ENCODE measurements at regions not wholly inside any gene's neighbourhood (a gene's known extent, or its start where the extent isn't known, plus 50 kb on each side); places are given as distances from the start of the nearest gene placed in this dataset.
"Not testable (repeated sequence)": the region's sequence is repeated elsewhere in the genome, so short reads cannot be mapped to it uniquely, and the experiment has no call there.

- DNase-seq (ENCODE audit: low read depth): no peak
These were observed 393.9 kb upstream of the RGS6 start for GRCh38 chr14:71538288-71538687.

- DNase-seq (ENCODE audit: low read depth): peak; percentile 86
These were observed 393.1 kb upstream of the RGS6 start for GRCh38 chr14:71538938-71539649.

GRCh38 chr14:71539650-71540285 is 392.5 kb upstream of the RGS6 start:
- DNase-seq (ENCODE audit: low read depth): no peak

- no peak for DNase-seq (ENCODE audit: low read depth)
These were observed 391.0 kb upstream of the RGS6 start for GRCh38 chr14:71541271-71541670.

- DNase-seq (ENCODE audit: low read depth): no peak
These were observed 390.1 kb upstream of the RGS6 start for GRCh38 chr14:71541973-71542690.

- no peak for DNase-seq (ENCODE audit: low read depth)
These were observed 382.7 kb upstream of the RGS6 start for GRCh38 chr14:71549421-71550050.

GRCh38 chr14:71550367-71550766 is 381.9 kb upstream of the RGS6 start:
- no peak for DNase-seq (ENCODE audit: low read depth)

- DNase-seq (ENCODE audit: low read depth): peak; percentile 57
These were observed 380.8 kb upstream of the RGS6 start for GRCh38 chr14:71551291-71551950.

- no peak for DNase-seq (ENCODE audit: low read depth)
These were observed 379.4 kb upstream of the RGS6 start for GRCh38 chr14:71552809-71553208.

- DNase-seq (ENCODE audit: low read depth): no peak
These were observed 378.4 kb upstream of the RGS6 start for GRCh38 chr14:71553779-71554178.

GRCh38 chr14:71554323-71554722 is 377.9 kb upstream of the RGS6 start:
- no peak for DNase-seq (ENCODE audit: low read depth)

GRCh38 chr14:71554959-71555612 is 377.1 kb upstream of the RGS6 start:
- DNase-seq (ENCODE audit: low read depth): no peak

GRCh38 chr14:71555654-71556559 is 376.3 kb upstream of the RGS6 start:
- DNase-seq (ENCODE audit: low read depth): peak; percentile 13

- no peak for DNase-seq (ENCODE audit: low read depth)
These were observed 375.5 kb upstream of the RGS6 start for GRCh38 chr14:71556730-71557129.

- DNase-seq (ENCODE audit: low read depth): no peak
These were observed 374.9 kb upstream of the RGS6 start for GRCh38 chr14:71557351-71557750.

- not testable (repeated sequence) for DNase-seq (ENCODE audit: low read depth)
These were observed 373.3 kb upstream of the RGS6 start for GRCh38 chr14:71558943-71559342.

GRCh38 chr14:71560751-71561150 is 371.5 kb upstream of the RGS6 start:
- DNase-seq (ENCODE audit: low read depth): no peak

- DNase-seq (ENCODE audit: low read depth): no peak
These were observed 368.6 kb upstream of the RGS6 start for GRCh38 chr14:71563492-71564153.

- DNase-seq (ENCODE audit: low read depth): no peak
These were observed 366.0 kb upstream of the RGS6 start for GRCh38 chr14:71566276-71566675.
